GM12873 (cell line): ENCODE measurements at regions not wholly inside any gene's neighbourhood (a gene's known extent, or its start where the extent isn't known, plus 50 kb on each side); places are given as distances from the start of the nearest gene placed in this dataset.

ENCODE experiments used
- CTCF ChIP-seq: IDR thresholded peaks from 2 replicates; pipeline ENCODE4 v1.5.1; 2012; ENCODE audit warnings: low read depth, mild to moderate bottlenecking, moderate library complexity, low read length, control low read depth; ENCODE audit not compliant: insufficient read depth; ENCODE audit errors: missing control alignments

GRCh38 chr4:163595580-163595979 is 101.1 kb downstream of the TMA16 start:
- TF ChIP-seq CTCF = no peak

GRCh38 chr4:163598028-163598427 is 103.5 kb downstream of the TMA16 start:
- no peak for TF ChIP-seq CTCF

- no peak for TF ChIP-seq CTCF
These were observed 104.0 kb downstream of the TMA16 start for GRCh38 chr4:163598489-163598888.

GRCh38 chr4:163600727-163601126 is 106.2 kb downstream of the TMA16 start:
- no peak for TF ChIP-seq CTCF

- TF ChIP-seq CTCF = no peak
These were observed 108.8 kb downstream of the TMA16 start for GRCh38 chr4:163603257-163603656.

- no peak for TF ChIP-seq CTCF
These were observed 112.6 kb downstream of the TMA16 start for GRCh38 chr4:163606896-163607691.

- no peak for TF ChIP-seq CTCF
These were observed 114.5 kb downstream of the TMA16 start for GRCh38 chr4:163609019-163609418.
